ENCODE measurements at regions not wholly inside any gene's neighbourhood (a gene's known extent, or its start where the extent isn't known, plus 50 kb on each side); places are given as distances from the start of the nearest gene placed in this dataset.

GRCh38 chr4:78710536-78710935, 65.6 kb upstream of the BMP2K start:
- TF ChIP-seq CTCF (IDR thresholded peaks at IDR 0.05) (no peak), POLR2A (IDR thresholded peaks at IDR 0.05) (no peak)
